ENCODE measurements at regions not wholly inside any gene's neighbourhood (a gene's known extent, or its start where the extent isn't known, plus 50 kb on each side); places are given as distances from the start of the nearest gene placed in this dataset.

DNA sequence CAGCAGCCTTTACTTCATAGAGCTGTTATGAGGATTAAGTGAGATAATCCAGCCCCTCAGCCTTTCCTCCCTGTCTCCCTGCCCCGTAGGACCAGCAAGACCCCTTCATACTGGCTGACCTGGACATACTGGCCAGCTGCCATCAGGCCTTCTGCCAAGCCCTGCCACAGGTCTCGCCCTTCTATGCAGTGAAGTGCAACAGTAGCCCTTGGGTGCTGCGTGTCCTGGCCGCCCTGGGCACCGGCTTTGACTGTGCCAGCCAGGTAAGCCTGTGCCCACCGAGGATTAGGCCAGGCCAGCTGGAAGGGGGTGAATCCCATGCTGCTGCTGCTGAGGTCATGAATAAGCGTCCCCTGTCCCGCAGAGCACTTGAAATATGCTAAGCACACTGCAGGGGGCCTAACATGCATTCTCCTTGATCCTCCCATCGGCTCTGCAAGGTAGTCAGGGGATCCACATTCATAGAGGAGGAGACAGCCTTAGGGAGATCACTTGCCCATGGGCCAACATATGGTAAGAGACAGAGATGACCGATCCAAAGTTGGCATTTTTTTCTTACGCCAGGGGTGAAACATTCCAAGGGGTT lies 73.3 kb upstream of the TINAGL1 start:
- WGBS, 3 donors, result 65 to 74% (median 72%) methylated on average over 11 of the region's 11 CpGs
- no peaks in the 10 kb centered on the region for H3K27me3 ChIP-seq
- no peaks in the 10 kb centered on the region for H3K4me1 ChIP-seq (ENCODE audit: insufficient read depth)
- no peak overlapping the region for H3K27ac ChIP-seq
- no peak for DNase-seq
- H3K36me3 ChIP-seq, result no peaks in the 10 kb centered on the region
- H3K4me3 ChIP-seq, result no peak overlapping the region
- intact Hi-C loops (cut with DNase I), result no loop called here
- H3K9me3 ChIP-seq, result no peaks in the 10 kb centered on the region
- TF ChIP-seq POLR2A (IDR thresholded peaks at IDR 0.05) (no peak), EP300 (IDR thresholded peaks at IDR 0.05) (no peak), CTCF (IDR thresholded peaks at IDR 0.05) (no peak)

DNA sequence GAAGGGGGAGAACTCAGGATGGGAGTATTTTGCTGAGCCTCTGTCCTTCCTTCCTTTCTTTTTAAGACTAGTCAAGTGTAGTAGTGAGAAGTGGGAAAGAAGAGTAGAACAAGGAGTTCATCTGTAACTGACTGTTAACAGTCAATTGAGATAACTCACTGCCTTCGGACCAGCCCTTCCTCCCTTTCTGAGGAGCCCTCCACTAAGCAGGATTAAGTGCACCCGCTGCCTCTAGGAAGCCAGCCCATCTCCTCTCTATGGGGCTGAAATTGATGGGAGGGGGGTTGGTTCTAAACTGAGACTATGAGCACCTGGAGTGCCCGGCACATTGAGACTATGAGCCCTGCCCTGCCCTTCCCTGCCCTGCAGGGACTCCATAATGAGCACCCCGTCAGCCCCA lies 72.7 kb upstream of the TINAGL1 start:
- H3K36me3 ChIP-seq, result no peaks in the 10 kb centered on the region
- no peaks in the 10 kb centered on the region for H3K4me1 ChIP-seq (ENCODE audit: insufficient read depth)
- no peak for DNase-seq
- H3K4me3 ChIP-seq, result no peak overlapping the region
- H3K9me3 ChIP-seq, result no peaks in the 10 kb centered on the region
- intact Hi-C loops (cut with DNase I), result no loop called here
- TF ChIP-seq POLR2A (IDR thresholded peaks at IDR 0.05), result no peak
- TF ChIP-seq CTCF (IDR thresholded peaks at IDR 0.05), result no peak
- TF ChIP-seq EP300 (IDR thresholded peaks at IDR 0.05), result no peak
- no peak overlapping the region for H3K27ac ChIP-seq
- H3K27me3 ChIP-seq, result no peaks in the 10 kb centered on the region
- WGBS, 3 donors, result 40 to 82% (median 66%) methylated on average over 3 to 4 of the region's 4 CpGs

GRCh38 chr1:31504001-31504400 lies 72.3 kb upstream of the TINAGL1 start:
- WGBS, 3 donors, result 62 to 79% (median 74%) methylated on average over 7 to 8 of the region's 8 CpGs
- TF ChIP-seq POLR2A (IDR thresholded peaks at IDR 0.05) (no peak), CTCF (IDR thresholded peaks at IDR 0.05) (no peak), EP300 (IDR thresholded peaks at IDR 0.05) (no peak)
- intact Hi-C loops (cut with DNase I), result no loop called here
- Histone ChIP-seq H3K27me3 (no peaks in the 10 kb centered on the region), H3K27ac (no peak overlapping the region), H3K4me1 (ENCODE audit: insufficient read depth) (no peaks in the 10 kb centered on the region), H3K36me3 (no peaks in the 10 kb centered on the region), H3K4me3 (no peak overlapping the region), H3K9me3 (no peaks in the 10 kb centered on the region)
- DNase-seq, result no peak

DNA sequence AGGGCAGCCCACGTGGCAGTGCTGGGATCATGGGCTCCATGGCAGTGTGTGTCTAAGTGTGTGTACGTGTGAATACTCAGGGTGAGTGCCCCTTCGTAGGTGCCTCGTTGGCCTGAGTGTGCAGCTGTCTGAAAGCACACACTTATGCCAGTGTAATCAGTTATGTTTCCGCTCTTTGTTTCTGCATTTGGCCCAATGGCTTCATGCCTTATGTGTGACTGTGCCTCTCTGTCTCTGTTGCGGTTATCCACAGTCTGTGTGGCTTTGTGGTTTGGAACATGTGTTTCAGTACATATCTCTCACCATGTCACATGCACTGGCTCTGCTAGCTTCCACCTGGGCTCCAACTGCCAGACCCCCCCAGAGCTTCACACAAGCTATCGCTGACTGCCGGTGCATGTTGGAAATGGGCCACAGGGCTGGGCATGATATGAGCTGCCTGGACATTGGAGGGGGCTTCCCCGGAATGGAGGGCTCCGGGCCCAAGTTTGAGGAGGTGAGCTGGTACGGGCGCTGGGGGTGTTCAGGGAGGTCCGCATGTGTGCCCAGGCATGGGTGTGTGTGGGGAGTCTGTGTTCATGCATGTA lies 70.3 kb upstream of the TINAGL1 start:
- no peaks in the 10 kb centered on the region for H3K9me3 ChIP-seq
- intact Hi-C loops (cut with DNase I), result no loop called here
- WGBS, 3 donors, result 63 to 76% (median 65%) methylated on average over 13 of the region's 13 CpGs
- no peak for DNase-seq
- H3K4me3 ChIP-seq, result no peak overlapping the region
- no peaks in the 10 kb centered on the region for H3K4me1 ChIP-seq (ENCODE audit: insufficient read depth)
- no peak overlapping the region for H3K27ac ChIP-seq
- TF ChIP-seq EP300 (IDR thresholded peaks at IDR 0.05), result no peak
- TF ChIP-seq CTCF (IDR thresholded peaks at IDR 0.05), result no peak
- no peak for TF ChIP-seq POLR2A (IDR thresholded peaks at IDR 0.05)
- H3K27me3 ChIP-seq, result no peaks in the 10 kb centered on the region
- no peaks in the 10 kb centered on the region for H3K36me3 ChIP-seq

Data from ovary (tissue), 7 donors.